GM12878 (cell line): ENCODE measurements at regions not wholly inside any gene's neighbourhood (a gene's known extent, or its start where the extent isn't known, plus 50 kb on each side); places are given as distances from the start of the nearest gene placed in this dataset.

Experiments used
- ATAC-seq: fragments of 200-7000 bp; cut with Tn5 transposase; 3 replicates; pipeline ENCODE4 v1.9.1; 2020; ENCODE audit warnings: mild to moderate bottlenecking, moderate library complexity
- BruUV-seq: library from RNA; stranded (reverse); fragments of 400-500 nt; replicated peaks from 2 replicates; lab custom pipeline; 2021; lab: Mats Ljungman, UMichigan
- CTCF ChIA-PET: fragments of 300-600 bp; sonication (Branson Sonifier 250); formaldehyde crosslinking; extraction: SDS; loops from one replicate; lab custom pipeline; 2021; ENCODE audit warnings: inconsistent platforms; lab: Yijun Ruan, JAX
- POLR2A ChIA-PET: fragments of 350-600 bp; formaldehyde crosslinking; extraction: SDS; loops from one replicate; lab custom pipeline; 2021; ENCODE audit warnings: inconsistent platforms; lab: Charles Lee
- RAD21 ChIA-PET: fragments of 300-600 bp; sonication (Branson Sonifier 250); formaldehyde crosslinking; loops from one replicate; lab custom pipeline; 2023; ENCODE audit warnings: antibody characterized with exemption; ENCODE audit not compliant: unreplicated experiment; lab: Charles Lee
- SMC1A ChIA-PET: fragments of 300-600 bp; sonication (Branson Sonifier 250); formaldehyde crosslinking; loops from one replicate; lab custom pipeline; 2023; ENCODE audit not compliant: unreplicated experiment, uncharacterized antibody; lab: Charles Lee
- DNase-seq: peaks from one replicate; pipeline ENCODE4 v3.0.0-alpha.2; 2011; ENCODE audit warnings: low read depth, low spot score
- FAIRE-seq: peaks from 3 replicates; lab custom pipeline; 2011; peaks lifted over from hg19 to GRCh38; lab: Jason Lieb, UNC
- H2AFZ ChIP-seq: 2 replicates; pipeline ENCODE4 v1.6.0; 2011; ENCODE audit warnings: low read depth, low read length, control low read depth; ENCODE audit not compliant: control insufficient read depth
- H3K27ac ChIP-seq: 2 replicates; pipeline ENCODE4 v1.5.1; 2011; ENCODE audit warnings: control low read depth; ENCODE audit not compliant: control insufficient read depth, insufficient read depth
- H3K27me3 ChIP-seq, 2 experiments: replicated peaks in 1 of 2; 2 replicates each; pipeline versions ENCODE4 v1.6.0 to v1.6.1; 2011; ENCODE audit warnings: low read length in 1 of 2; ENCODE audit not compliant: control insufficient read depth in 2 of 2, insufficient read depth in 2 of 2
- H3K36me3 ChIP-seq, 2 experiments: 2 replicates each; pipeline ENCODE4 v1.5.1; 2011; ENCODE audit warnings: low read length in 1 of 2; ENCODE audit not compliant: control insufficient read depth in 2 of 2, insufficient read depth in 2 of 2
- H3K4me1 ChIP-seq: 2 replicates; pipeline ENCODE4 v1.6.1; 2011; ENCODE audit warnings: mild to moderate bottlenecking, low read length, moderate library complexity, mixed read lengths; ENCODE audit not compliant: control insufficient read depth, insufficient read depth
- H3K4me2 ChIP-seq: 2 replicates; pipeline ENCODE4 v1.6.0; 2011; ENCODE audit warnings: control low read depth; ENCODE audit not compliant: control insufficient read depth, insufficient read depth
- H3K4me3 ChIP-seq: fragments of 200-600 bp; sonication (generic); 2 replicates; pipeline ENCODE4 v1.5.1; 2016
- H3K79me2 ChIP-seq: 2 replicates; pipeline ENCODE4 v1.6.0; 2011; ENCODE audit warnings: low read length; ENCODE audit not compliant: control insufficient read depth, insufficient read depth
- H3K9ac ChIP-seq: 2 replicates; pipeline ENCODE4 v1.8.0; 2011; ENCODE audit warnings: low read length, control low read depth, mixed read lengths; ENCODE audit not compliant: control insufficient read depth, insufficient read depth
- H3K9me3 ChIP-seq: replicated peaks from 3 replicates; pipeline ENCODE4 v1.5.1; 2011; ENCODE audit warnings: mild to moderate bottlenecking, low read length; ENCODE audit not compliant: control insufficient read depth, insufficient read depth
- H4K20me1 ChIP-seq: 2 replicates; pipeline ENCODE4 v1.6.0; 2011; ENCODE audit not compliant: control insufficient read depth, insufficient read depth
- ATF7 ChIP-seq: fragments of 450-650 bp; IDR thresholded peaks from 2 replicates; pipeline ENCODE4 v1.6.1; 2016; ENCODE audit warnings: low read depth, mild to moderate bottlenecking
- E4F1 ChIP-seq: fragments of 450-650 bp; IDR thresholded peaks from 2 replicates; pipeline ENCODE4 v1.6.1; 2018; ENCODE audit warnings: borderline replicate concordance, mild to moderate bottlenecking; ENCODE audit not compliant: partially characterized antibody
- FOS ChIP-seq: IDR thresholded peaks from 3 replicates; pipeline ENCODE4 v1.6.1; 2011; ENCODE audit warnings: borderline replicate concordance; ENCODE audit not compliant: insufficient read length; ENCODE audit errors: extremely low read depth
- MTA3 ChIP-seq: IDR thresholded peaks from 2 replicates; pipeline ENCODE4 v1.6.1; 2012; ENCODE audit warnings: low read length, inconsistent platforms, borderline replicate concordance
- NFYB ChIP-seq: IDR thresholded peaks from 2 replicates; pipeline ENCODE4 v1.6.1; 2011; ENCODE audit warnings: low read depth, mild to moderate bottlenecking, low read length, improper control_type of control experiment, moderate library complexity; ENCODE audit not compliant: insufficient read depth
- PAX8 ChIP-seq: fragments of 450-650 bp; IDR thresholded peaks from 2 replicates; pipeline ENCODE4 v1.6.1; 2017; ENCODE audit warnings: mild to moderate bottlenecking, moderate library complexity
- SIN3A ChIP-seq: IDR thresholded peaks from 2 replicates; pipeline ENCODE4 v1.6.1; 2012; ENCODE audit warnings: low read depth, low read length, improper control_type of control experiment
- SIX5 ChIP-seq: IDR thresholded peaks from 2 replicates; pipeline ENCODE4 v1.6.1; 2011; ENCODE audit warnings: mild to moderate bottlenecking, low read depth, low read length, moderate library complexity; ENCODE audit not compliant: severe bottlenecking
- WGBS: methylation state at CpG from one replicate; pipeline ENCODE4 v1.1.6; 2016; ENCODE audit warnings: low lambda C conversion rate; ENCODE audit not compliant: insufficient replicate concordance, insufficient coverage; ENCODE audit errors: missing lambda C conversion rate; 5-methylcytosine and 5-hydroxymethylcytosine counted together
- in situ Hi-C: fragments of 300-500 bp; cut with MboI; formaldehyde crosslinking; loops from 9 replicates; pipeline ENCODE4 v1.14.3; 2018; ENCODE audit warnings: mixed read lengths
- intact Hi-C: fragments of 100-400 bp; cut with micrococcal nuclease; formaldehyde crosslinking; loops from one replicate; pipeline ENCODE4 v1.14.2; 2022; ENCODE audit not compliant: unreplicated experiment

GRCh38 chr16:85270374-85270773 is 158.1 kb upstream of the CIBAR2 start:
- RAD21 ChIA-PET = interaction anchor here (0.6 kb wide), 1 partner anchor 13 kb away, joined by 3 read pairs; no protein-coding TSS in a partner anchor
- no peaks in the 10 kb centered on the region for H3K4me1 ChIP-seq
- no peak overlapping the region for H3K4me3 ChIP-seq
- H3K36me3 ChIP-seq = no peaks in the 10 kb centered on the region
- no peak overlapping the region for H2AFZ ChIP-seq
- in situ Hi-C loops = no loop called here
- POLR2A ChIA-PET = no interaction called here
- no peak for ATAC-seq
- no peak for DNase-seq
- H4K20me1 ChIP-seq = no peaks in the 10 kb centered on the region
- no peak overlapping the region for H3K27ac ChIP-seq
- 31% methylated on average over 13 of the region's 13 CpGs for WGBS
- no peak overlapping the region for H3K4me2 ChIP-seq
- TF ChIP-seq SIX5 = no peak
- TF ChIP-seq SIN3A = no peak
- no peak for TF ChIP-seq PAX8
- TF ChIP-seq E4F1 = no peak
- no peak for TF ChIP-seq FOS
- no peak for TF ChIP-seq MTA3
- no peak for TF ChIP-seq NFYB
- TF ChIP-seq ATF7 = no peak
- H3K27me3 ChIP-seq = no peaks in the 10 kb centered on the region; a peak in 1 of 4 replicates
- H3K9ac ChIP-seq = no peak overlapping the region
- H3K9me3 ChIP-seq = no peaks in the 10 kb centered on the region
- SMC1A ChIA-PET = no interaction called here
- no TSS peak for BruUV-seq
- FAIRE-seq = no peak
- intact Hi-C loops = loop anchor here (10.0 kb wide), 1 partner anchor 156 kb away; the partner anchor contains the start of gene CIBAR2
- CTCF ChIA-PET = interaction anchor here (1.2 kb wide), 1 partner anchor 17 kb away, joined by 3 read pairs; no protein-coding TSS in a partner anchor
- H3K79me2 ChIP-seq = no peaks in the 10 kb centered on the region
